ENCODE measurements at regions not wholly inside any gene's neighbourhood (a gene's known extent, or its start where the extent isn't known, plus 50 kb on each side); places are given as distances from the start of the nearest gene placed in this dataset.
A peak's percentile ranks its signal among the peaks of the same experiment; 100 is the strongest.
"Not testable (repeated sequence)": the region's sequence is repeated elsewhere in the genome, so short reads cannot be mapped to it uniquely, and the experiment has no call there.

GRCh38 chr2:181737302-181737701 is 57.0 kb upstream of the NEUROD1 start:
- H3K36me3 ChIP-seq; H3K27me3 ChIP-seq; H3K4me3 ChIP-seq; H3K9me3 ChIP-seq (replicated peaks); H3K4me1 ChIP-seq; H3K27ac ChIP-seq; DNase-seq: not testable (repeated sequence)

DNA sequence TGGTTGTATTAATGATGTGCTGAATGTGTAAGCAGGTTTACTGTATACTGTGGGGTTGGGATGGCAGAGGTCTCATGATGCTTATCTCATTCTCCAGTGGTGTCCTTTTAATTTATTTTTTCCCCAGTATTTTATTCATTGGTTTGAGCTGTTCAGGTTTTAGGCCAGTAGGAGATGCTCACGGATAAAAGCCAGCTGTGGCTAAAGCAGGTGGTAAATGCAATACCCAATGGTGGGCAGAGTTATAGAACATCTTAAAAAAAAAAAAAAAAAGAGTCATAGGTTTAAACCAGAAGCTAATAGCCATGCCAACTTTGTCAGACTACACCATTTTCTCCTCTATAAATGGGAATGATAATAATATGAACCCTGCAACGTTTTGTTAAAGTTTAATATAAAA is 57.8 kb upstream of the NEUROD1 start:
- no peaks in the 10 kb centered on the region for H3K36me3 ChIP-seq
- H3K4me1 ChIP-seq: peaks cover 5% of the 10 kb centered on the region
- H3K27ac ChIP-seq: no peak overlapping the region
- no peak overlapping the region for H3K4me3 ChIP-seq
- H3K27me3 ChIP-seq: no peaks in the 10 kb centered on the region; the same call in 1 of the 2 replicates
- peak; percentile 7 to 38 for DNase-seq
- H3K9me3 ChIP-seq (replicated peaks): 0 out of 2 replicates have a peak, but pooled peaks cover 2% of the 10 kb centered on the region

DNA sequence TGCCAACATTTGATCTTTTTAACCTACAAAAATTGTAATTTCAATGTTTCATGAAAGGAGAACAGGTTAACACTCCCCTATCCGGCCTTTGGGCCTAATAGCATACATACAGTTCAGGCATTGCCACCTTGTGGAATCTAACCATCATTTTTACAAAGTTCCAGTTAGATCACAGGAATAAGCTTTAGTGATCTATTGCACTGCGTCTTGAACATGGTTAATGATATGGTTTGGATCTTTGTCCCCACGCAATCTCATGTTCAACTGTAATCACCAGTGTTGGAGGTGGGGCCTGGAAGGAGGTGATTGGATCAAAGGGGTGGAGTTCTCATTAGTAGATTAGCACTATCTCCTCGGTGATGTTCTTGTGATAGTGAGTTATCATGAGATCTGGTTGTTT is 58.2 kb upstream of the NEUROD1 start:
- H3K9me3 ChIP-seq (replicated peaks): 0 out of 2 replicates have a peak, but pooled peaks cover 2% of the 10 kb centered on the region
- H3K36me3 ChIP-seq: no peaks in the 10 kb centered on the region
- H3K27ac ChIP-seq: no peak overlapping the region
- peaks cover 9% of the 10 kb centered on the region for H3K4me1 ChIP-seq
- DNase-seq: no peak
- no peak overlapping the region for H3K4me3 ChIP-seq
- no peaks in the 10 kb centered on the region; the same call in 1 of the 2 replicates for H3K27me3 ChIP-seq

- Histone ChIP-seq H3K27me3 (no peaks in the 10 kb centered on the region; the same call in 1 of the 2 replicates), H3K9me3 (replicated peaks) (0 out of 2 replicates have a peak, but pooled peaks cover 2% of the 10 kb centered on the region), H3K27ac (no peak overlapping the region), H3K4me3 (no peak overlapping the region), H3K36me3 (no peaks in the 10 kb centered on the region), H3K4me1 (peaks cover 9% of the 10 kb centered on the region)
- DNase-seq: no peak
Observed at GRCh38 chr2:181741756-181742155, 61.4 kb upstream of the NEUROD1 start.

DNA sequence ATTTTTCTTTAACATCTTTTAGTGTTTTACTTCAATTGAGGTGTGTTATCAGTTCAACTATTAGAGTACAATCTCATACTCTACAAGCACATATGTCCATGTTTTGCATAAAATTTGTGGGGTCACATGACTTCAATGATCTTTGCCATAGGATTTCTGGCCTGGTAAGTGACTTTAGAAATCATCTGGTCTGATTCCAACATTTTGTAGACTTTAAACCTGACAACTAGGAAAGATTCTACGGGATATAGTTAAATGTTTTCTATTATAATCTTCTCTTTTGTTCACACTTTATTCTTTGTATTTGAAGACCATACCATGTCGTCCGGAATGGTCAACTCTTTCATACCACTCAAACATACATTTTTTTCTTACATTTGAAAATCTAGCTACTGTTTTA is 62.0 kb upstream of the NEUROD1 start:
- Histone ChIP-seq H3K27ac (no peak overlapping the region), H3K4me1 (peaks cover 9% of the 10 kb centered on the region), H3K27me3 (no peaks in the 10 kb centered on the region; the same call in 1 of the 2 replicates), H3K36me3 (no peaks in the 10 kb centered on the region), H3K4me3 (no peak overlapping the region), H3K9me3 (replicated peaks) (0 out of 2 replicates have a peak, but pooled peaks cover 4% of the 10 kb centered on the region)
- DNase-seq: no peak

- H3K36me3 ChIP-seq: no peaks in the 10 kb centered on the region
- H3K9me3 ChIP-seq (replicated peaks): 0 out of 2 replicates have a peak, but pooled peaks cover 4% of the 10 kb centered on the region
- no peak overlapping the region for H3K27ac ChIP-seq
- H3K27me3 ChIP-seq: no peaks in the 10 kb centered on the region; the same call in 1 of the 2 replicates
- H3K4me1 ChIP-seq: peaks cover 9% of the 10 kb centered on the region
- no peak overlapping the region for H3K4me3 ChIP-seq
- DNase-seq: peak; percentile 17 to 62
Observed at GRCh38 chr2:181742922-181743722, 62.8 kb upstream of the NEUROD1 start.

DNA sequence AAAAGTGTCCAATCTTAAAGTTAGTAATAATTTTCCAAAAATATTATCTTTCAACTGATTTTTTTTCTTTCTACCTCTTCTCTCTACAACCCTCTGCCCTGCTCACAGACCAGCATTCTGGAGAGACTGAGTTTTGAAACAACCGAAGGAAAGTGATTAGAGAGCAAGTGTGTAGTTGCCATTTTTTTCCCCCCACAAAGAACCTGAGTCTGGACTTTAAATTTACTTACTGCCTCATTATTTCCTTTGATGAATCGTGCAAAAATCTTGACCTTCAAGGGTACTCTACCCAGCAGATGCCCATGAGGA is 63.4 kb upstream of the NEUROD1 start:
- no peak overlapping the region for H3K27ac ChIP-seq
- H3K27me3 ChIP-seq: no peaks in the 10 kb centered on the region; the same call in 1 of the 2 replicates

GRCh38 chr2:181745796-181746540 is 65.7 kb upstream of the NEUROD1 start:
- no peak overlapping the region for H3K27ac ChIP-seq

More for the DNA sequence above, 63.4 kb upstream of the NEUROD1 start:
- H3K36me3 ChIP-seq: no peaks in the 10 kb centered on the region
- H3K4me3 ChIP-seq: no peak overlapping the region
- DNase-seq: no peak
- H3K4me1 ChIP-seq: peaks cover 9% of the 10 kb centered on the region
- 0 out of 2 replicates have a peak, but pooled peaks cover 4% of the 10 kb centered on the region for H3K9me3 ChIP-seq (replicated peaks)

GRCh38 chr2:181746844-181747243 is 66.5 kb upstream of the NEUROD1 start:
- DNase-seq: no peak
- Histone ChIP-seq H3K4me3 (no peak overlapping the region), H3K9me3 (replicated peaks) (0 out of 2 replicates have a peak, but pooled peaks cover 4% of the 10 kb centered on the region), H3K27me3 (no peaks in the 10 kb centered on the region; the same call in 1 of the 2 replicates), H3K36me3 (no peaks in the 10 kb centered on the region), H3K4me1 (peaks cover 9% of the 10 kb centered on the region), H3K27ac (no peak overlapping the region)

More at GRCh38 chr2:181745796-181746540, 65.7 kb upstream of the NEUROD1 start:
- Histone ChIP-seq H3K4me3 (no peak overlapping the region), H3K27me3 (no peaks in the 10 kb centered on the region; the same call in 1 of the 2 replicates), H3K4me1 (peaks cover 9% of the 10 kb centered on the region), H3K36me3 (no peaks in the 10 kb centered on the region), H3K9me3 (replicated peaks) (0 out of 2 replicates have a peak, but pooled peaks cover 4% of the 10 kb centered on the region)
- no peak for DNase-seq

- no peak overlapping the region for H3K27ac ChIP-seq
- no peaks in the 10 kb centered on the region for H3K27me3 ChIP-seq
- 0 out of 2 replicates have a peak, but pooled peaks cover 4% of the 10 kb centered on the region for H3K9me3 ChIP-seq (replicated peaks)
- H3K36me3 ChIP-seq: no peaks in the 10 kb centered on the region
- no peak for DNase-seq
- no peak overlapping the region for H3K4me3 ChIP-seq
- no peaks in the 10 kb centered on the region for H3K4me1 ChIP-seq
Observed at GRCh38 chr2:181750305-181750704, 70.0 kb upstream of the NEUROD1 start.

DNA sequence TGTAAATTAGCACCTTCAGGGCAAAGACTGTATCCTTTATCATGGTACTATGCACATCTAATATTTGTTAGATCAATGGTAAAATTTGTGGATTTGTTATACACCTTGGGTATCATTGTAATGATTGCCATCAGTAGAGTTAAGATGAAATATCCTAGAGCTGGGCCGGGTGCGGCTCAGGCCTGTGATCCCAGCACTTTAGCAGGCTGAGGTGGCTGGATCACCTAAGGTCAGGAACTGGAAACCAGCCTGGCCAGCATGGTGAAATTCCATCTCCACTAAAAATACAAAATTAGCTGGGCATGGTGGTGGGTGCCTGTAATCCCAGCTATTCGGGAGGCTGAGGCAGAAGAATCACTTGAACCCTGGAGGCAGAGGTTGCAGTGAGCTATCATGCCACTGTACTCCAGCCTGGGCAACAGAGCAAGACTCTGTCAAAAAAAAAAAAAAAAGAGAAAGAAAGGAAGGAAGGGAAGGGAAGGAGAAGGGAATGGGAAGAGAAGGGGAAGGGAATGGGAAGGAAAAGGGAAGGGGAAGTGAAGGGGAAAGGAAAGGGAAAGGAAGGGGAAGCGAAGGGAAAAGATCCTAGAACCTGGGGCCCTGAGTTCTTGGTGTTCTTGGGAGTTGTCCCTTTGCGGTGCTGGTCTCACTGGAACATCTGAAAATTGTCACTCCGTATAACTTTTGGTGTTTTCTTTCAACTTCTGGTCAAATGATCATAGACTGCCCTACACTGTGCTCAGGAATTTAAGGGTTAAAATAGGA is 71.1 kb upstream of the NEUROD1 start:
- no peak for DNase-seq
- no peaks in the 10 kb centered on the region for H3K4me1 ChIP-seq
- no peak overlapping the region for H3K4me3 ChIP-seq
- no peak overlapping the region for H3K27ac ChIP-seq
- H3K9me3 ChIP-seq (replicated peaks): 0 out of 2 replicates have a peak, but pooled peaks cover 4% of the 10 kb centered on the region
- H3K27me3 ChIP-seq: no peaks in the 10 kb centered on the region
- H3K36me3 ChIP-seq: no peaks in the 10 kb centered on the region

DNA sequence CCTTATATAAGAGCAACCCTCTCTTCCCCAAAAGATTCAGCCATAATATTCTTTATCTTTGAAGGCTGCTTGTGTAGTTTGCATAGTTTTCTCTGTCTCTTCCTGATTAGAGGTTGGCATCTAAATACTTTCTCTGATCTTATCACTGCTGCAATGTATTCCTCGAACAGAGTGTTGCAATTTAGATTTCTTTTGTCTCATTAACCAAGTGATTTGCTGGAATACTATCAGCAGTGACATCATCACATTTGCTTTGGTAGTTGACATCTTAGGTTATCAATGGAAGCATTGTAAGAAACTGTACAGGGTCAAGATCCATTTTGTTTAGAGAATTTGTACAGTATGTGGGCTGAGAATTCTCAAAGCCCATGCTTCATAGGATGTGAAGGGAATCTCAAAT is 72.0 kb upstream of the NEUROD1 start:
- H3K9me3 ChIP-seq (replicated peaks): no peaks in the 10 kb centered on the region
- no peak for DNase-seq
- no peaks in the 10 kb centered on the region for H3K36me3 ChIP-seq
- H3K27me3 ChIP-seq: no peaks in the 10 kb centered on the region
- no peak overlapping the region for H3K4me3 ChIP-seq
- H3K4me1 ChIP-seq: no peaks in the 10 kb centered on the region
- H3K27ac ChIP-seq: no peak overlapping the region

DNA sequence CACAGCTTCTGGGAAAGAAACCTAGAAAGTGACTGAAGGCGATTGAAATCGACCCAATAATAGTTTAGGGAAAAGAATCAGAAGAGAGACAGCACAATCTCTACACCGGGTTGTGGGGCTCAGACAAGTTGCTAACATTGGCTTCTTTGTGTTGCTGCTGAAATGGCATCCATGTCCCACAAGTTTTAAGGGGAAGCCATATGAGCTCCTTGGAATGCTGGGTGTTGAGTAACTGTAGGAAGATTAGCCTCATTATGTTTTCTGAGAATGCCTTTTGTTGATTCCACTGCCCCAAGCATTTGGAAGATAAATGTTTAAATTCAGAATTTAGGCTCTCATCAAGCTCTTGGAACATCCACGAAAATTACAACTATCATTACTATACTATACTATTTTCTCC is 73.4 kb upstream of the NEUROD1 start:
- no peak overlapping the region for H3K27ac ChIP-seq
- no peaks in the 10 kb centered on the region for H3K36me3 ChIP-seq
- no peaks in the 10 kb centered on the region for H3K27me3 ChIP-seq
- H3K4me3 ChIP-seq: no peak overlapping the region
- DNase-seq: no peak
- no peaks in the 10 kb centered on the region for H3K9me3 ChIP-seq (replicated peaks)
- no peaks in the 10 kb centered on the region for H3K4me1 ChIP-seq

DNA sequence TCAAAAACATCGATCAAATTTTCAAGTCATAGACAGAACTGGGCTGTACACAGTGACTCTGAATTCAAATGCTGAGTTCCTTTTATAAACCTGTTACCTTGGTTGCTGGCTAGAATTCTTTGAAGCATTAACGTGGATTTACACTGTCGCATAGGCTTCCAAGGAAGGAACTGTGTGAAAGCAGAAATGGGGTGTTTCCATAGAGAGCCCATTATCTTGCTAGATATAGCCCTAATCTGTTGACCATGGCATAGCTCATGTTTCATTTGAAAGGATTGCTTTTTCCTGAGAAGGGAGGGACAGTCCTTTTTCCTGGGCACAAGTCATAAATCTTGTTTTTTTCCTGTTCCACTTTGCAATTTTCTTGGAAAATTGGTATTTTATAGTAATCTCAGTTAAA is 73.8 kb upstream of the NEUROD1 start:
- no peak for DNase-seq
- H3K27ac ChIP-seq: no peak overlapping the region
- H3K9me3 ChIP-seq (replicated peaks): no peaks in the 10 kb centered on the region
- no peaks in the 10 kb centered on the region for H3K27me3 ChIP-seq
- no peaks in the 10 kb centered on the region for H3K4me1 ChIP-seq
- H3K4me3 ChIP-seq: no peak overlapping the region
- no peaks in the 10 kb centered on the region for H3K36me3 ChIP-seq
